ENCODE measurements at regions not wholly inside any gene's neighbourhood (a gene's known extent, or its start where the extent isn't known, plus 50 kb on each side); places are given as distances from the start of the nearest gene placed in this dataset.

DNA sequence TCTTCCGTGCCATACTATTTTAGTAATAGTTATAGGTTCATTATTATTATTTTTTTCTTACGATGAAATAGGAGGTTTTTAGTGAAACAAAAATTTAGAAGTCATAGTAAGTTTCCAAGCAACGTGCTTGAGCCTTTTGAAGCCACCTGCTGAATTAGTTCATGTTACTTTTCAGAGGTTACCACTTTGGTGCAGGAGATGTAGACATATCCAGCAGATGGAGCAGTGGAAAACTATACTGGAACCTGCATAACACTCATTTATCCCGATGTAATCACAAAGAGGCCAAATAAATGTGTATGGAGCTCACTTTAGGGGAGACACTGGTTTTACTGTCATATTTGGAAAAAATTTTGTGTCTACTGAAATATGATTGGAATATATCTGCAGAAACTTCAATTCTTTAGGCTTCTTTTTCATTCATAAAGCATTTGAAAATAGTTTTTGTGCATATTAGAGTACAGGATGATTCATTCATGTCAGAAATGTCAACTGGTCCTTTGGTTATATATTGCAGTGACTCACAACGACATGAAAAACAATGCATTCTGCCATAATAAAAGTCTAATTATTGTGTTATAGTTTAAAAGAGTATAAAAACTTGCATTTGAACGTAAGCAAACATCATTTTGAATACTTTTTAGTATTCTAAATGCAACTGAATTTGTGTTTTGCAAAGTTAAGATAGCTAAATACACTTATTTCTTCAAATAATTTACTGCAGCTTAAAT is 2182.9 kb upstream of the TENM3 start:
- peaks cover 39% of the 10 kb centered on the region for H3K27me3 Mint-ChIP-seq (ENCODE audit: insufficient read depth, unreplicated experiment)
- peak; percentile 67 for DNase-seq (ENCODE audit: unreplicated experiment)
- H3K9me3 Mint-ChIP-seq (ENCODE audit: unreplicated experiment), result no peaks in the 10 kb centered on the region
- ChIA-PET CTCF (interaction anchor here (0.6 to 1.5 kb wide), 9 partner anchors 11 to 596 kb away, joined by 3 to 4 read pairs (median 3); no protein-coding TSS in a partner anchor), POLR2A (interaction anchor here (0.9 to 2.6 kb wide), 11 partner anchors 10 to 605 kb away, joined by 3 to 12 read pairs (median 4); no protein-coding TSS in a partner anchor)
- H3K4me1 Mint-ChIP-seq (ENCODE audit: insufficient read depth, unreplicated experiment), result peaks cover 6% of the 10 kb centered on the region
- BruUV-seq (replicated peaks), result no TSS peak
- H3K36me3 Mint-ChIP-seq (ENCODE audit: insufficient read depth, unreplicated experiment), result no peaks in the 10 kb centered on the region
- intact Hi-C loops (cut with micrococcal nuclease), result loop anchor here (1.0 kb wide), 1 partner anchor 606 kb away; no protein-coding TSS in a partner anchor
- H3K4me3 Mint-ChIP-seq (ENCODE audit: unreplicated experiment), result no peak overlapping the region
- peak; percentile 17 for TF ChIP-seq CTCF (IDR thresholded peaks at IDR 0.05; ENCODE audit: unreplicated experiment)
- no peak overlapping the region for H3K27ac Mint-ChIP-seq (ENCODE audit: low read depth, unreplicated experiment)

GRCh38 chr4:180081072-180081471 is 2162.1 kb upstream of the TENM3 start:
- TF ChIP-seq CTCF (IDR thresholded peaks at IDR 0.05; ENCODE audit: unreplicated experiment), result no peak
- H3K27me3 Mint-ChIP-seq (ENCODE audit: insufficient read depth, unreplicated experiment), result peaks cover 83% of the 10 kb centered on the region
- no peak overlapping the region for H3K4me3 Mint-ChIP-seq (ENCODE audit: unreplicated experiment)
- ChIA-PET CTCF (interaction anchor here (2.2 kb wide), 1 partner anchor 584 kb away, joined by 5 read pairs; no protein-coding TSS in a partner anchor), POLR2A (interaction anchor here (1.5 to 2.9 kb wide), 3 partner anchors 11 to 22 kb away, joined by 4 to 12 read pairs (median 5); no protein-coding TSS in a partner anchor)
- no peak overlapping the region for H3K27ac Mint-ChIP-seq (ENCODE audit: low read depth, unreplicated experiment)
- DNase-seq (ENCODE audit: unreplicated experiment), result no peak
- H3K36me3 Mint-ChIP-seq (ENCODE audit: insufficient read depth, unreplicated experiment), result no peaks in the 10 kb centered on the region
- no peaks in the 10 kb centered on the region for H3K4me1 Mint-ChIP-seq (ENCODE audit: insufficient read depth, unreplicated experiment)
- intact Hi-C loops (cut with micrococcal nuclease), result no loop called here
- no TSS peak for BruUV-seq (replicated peaks)
- no peaks in the 10 kb centered on the region for H3K9me3 Mint-ChIP-seq (ENCODE audit: unreplicated experiment)

DNA sequence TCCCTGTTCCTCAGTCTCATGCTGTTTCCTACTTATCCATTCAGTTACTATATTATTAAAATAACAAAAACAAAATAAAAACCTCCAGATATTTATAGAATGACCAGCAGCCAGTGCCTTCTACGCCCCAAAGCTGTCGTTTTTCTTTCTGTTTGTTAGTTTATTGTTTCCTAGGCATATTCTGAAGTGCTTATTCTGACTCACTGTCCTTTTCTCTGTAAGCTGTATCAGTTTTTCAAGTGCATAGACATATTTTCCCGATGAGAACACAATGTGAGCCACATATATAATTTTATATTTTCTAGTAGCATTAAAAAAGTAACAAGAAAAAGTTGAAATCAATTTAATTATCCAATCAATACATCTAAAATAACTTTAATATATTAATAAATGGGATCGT is 2158.6 kb upstream of the TENM3 start:
- Mint-ChIP-seq H3K27me3 (ENCODE audit: insufficient read depth, unreplicated experiment) (peaks cover 54% of the 10 kb centered on the region), H3K4me3 (ENCODE audit: unreplicated experiment) (no peak overlapping the region), H3K4me1 (ENCODE audit: insufficient read depth, unreplicated experiment) (no peaks in the 10 kb centered on the region), H3K9me3 (ENCODE audit: unreplicated experiment) (no peaks in the 10 kb centered on the region), H3K36me3 (ENCODE audit: insufficient read depth, unreplicated experiment) (no peaks in the 10 kb centered on the region), H3K27ac (ENCODE audit: low read depth, unreplicated experiment) (no peak overlapping the region)
- DNase-seq (ENCODE audit: unreplicated experiment), result peak; percentile 42
- no peak for TF ChIP-seq CTCF (IDR thresholded peaks at IDR 0.05; ENCODE audit: unreplicated experiment)
- ChIA-PET CTCF (no interaction called here), POLR2A (interaction anchor here (1.0 to 1.3 kb wide), 4 partner anchors 15 to 24 kb away, joined by 3 to 5 read pairs (median 4); no protein-coding TSS in a partner anchor)
- intact Hi-C loops (cut with micrococcal nuclease), result no loop called here
- BruUV-seq (replicated peaks), result no TSS peak

DNA sequence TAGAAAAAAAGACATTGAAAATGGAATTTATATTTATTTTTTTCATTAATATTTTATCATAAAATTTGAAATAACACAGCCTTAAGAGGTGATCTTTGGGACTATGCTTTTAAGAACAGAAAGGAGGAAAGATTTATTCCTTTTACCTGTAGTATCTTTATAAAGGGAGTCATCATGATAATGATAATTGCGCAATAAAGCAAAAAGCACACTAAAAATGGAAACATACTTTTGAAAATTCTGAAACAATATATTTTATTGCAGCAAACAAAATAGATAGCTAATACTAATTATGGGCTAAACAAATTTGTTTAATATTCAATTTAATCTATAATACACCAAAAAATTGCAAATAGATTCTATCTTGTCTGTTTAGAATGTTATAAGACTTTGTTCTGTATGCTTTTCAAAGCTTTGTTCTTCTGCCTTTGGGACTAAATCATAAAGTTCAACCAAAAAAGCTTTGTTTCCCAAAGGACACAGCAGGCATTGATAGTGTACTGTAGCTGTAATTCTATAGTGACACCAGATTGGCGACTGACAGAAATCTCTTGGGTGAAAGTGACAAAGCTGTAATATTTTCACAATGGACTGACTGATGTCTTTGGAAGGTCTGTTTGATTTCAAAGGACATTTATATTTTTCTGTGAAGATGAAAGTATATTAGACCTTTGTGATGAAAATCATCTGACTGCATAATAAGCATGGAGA is 2156.6 kb upstream of the TENM3 start:
- DNase-seq (ENCODE audit: unreplicated experiment), result no peak
- POLR2A ChIA-PET, result interaction anchor here (1.0 to 2.2 kb wide), 3 partner anchors 16 to 49 kb away, joined by 3 to 8 read pairs (median 3); no protein-coding TSS in a partner anchor
- no peak for TF ChIP-seq CTCF (IDR thresholded peaks at IDR 0.05; ENCODE audit: unreplicated experiment)
- Mint-ChIP-seq H3K9me3 (ENCODE audit: unreplicated experiment) (no peaks in the 10 kb centered on the region), H3K27ac (ENCODE audit: low read depth, unreplicated experiment) (no peak overlapping the region), H3K36me3 (ENCODE audit: insufficient read depth, unreplicated experiment) (no peaks in the 10 kb centered on the region), H3K4me3 (ENCODE audit: unreplicated experiment) (no peak overlapping the region), H3K27me3 (ENCODE audit: insufficient read depth, unreplicated experiment) (peaks cover 33% of the 10 kb centered on the region), H3K4me1 (ENCODE audit: insufficient read depth, unreplicated experiment) (no peaks in the 10 kb centered on the region)
- BruUV-seq (replicated peaks), result no TSS peak
- intact Hi-C loops (cut with micrococcal nuclease), result no loop called here
- CTCF ChIA-PET, result interaction anchor here (1.0 kb wide), 1 partner anchor 63 kb away, joined by 4 read pairs; no protein-coding TSS in a partner anchor
